ENCODE measurements at regions not wholly inside any gene's neighbourhood (a gene's known extent, or its start where the extent isn't known, plus 50 kb on each side); places are given as distances from the start of the nearest gene placed in this dataset.
"Not testable (repeated sequence)": the region's sequence is repeated elsewhere in the genome, so short reads cannot be mapped to it uniquely, and the experiment has no call there.

DNA sequence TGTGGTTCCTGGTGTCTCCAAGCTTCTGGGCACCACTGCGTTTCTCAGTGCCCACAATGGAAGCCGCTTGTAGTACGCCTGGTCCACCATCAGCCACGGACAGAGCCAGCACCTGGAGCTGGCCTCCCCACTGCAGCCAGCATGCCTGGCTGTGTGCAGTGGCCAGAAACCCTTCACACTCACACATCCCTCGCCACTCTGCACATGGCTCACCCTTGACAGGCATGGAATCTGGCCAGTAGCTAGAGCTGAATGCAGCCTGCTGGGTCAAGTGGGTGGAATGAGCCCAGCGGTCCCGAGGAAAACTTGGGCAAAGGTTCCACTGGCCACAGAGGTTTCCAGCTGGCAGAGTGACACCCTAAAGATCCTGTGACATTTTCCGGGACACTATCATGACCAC lies 146.0 kb upstream of the ADO start:
- DNase-seq (ENCODE audit: low read depth): no peak

DNA sequence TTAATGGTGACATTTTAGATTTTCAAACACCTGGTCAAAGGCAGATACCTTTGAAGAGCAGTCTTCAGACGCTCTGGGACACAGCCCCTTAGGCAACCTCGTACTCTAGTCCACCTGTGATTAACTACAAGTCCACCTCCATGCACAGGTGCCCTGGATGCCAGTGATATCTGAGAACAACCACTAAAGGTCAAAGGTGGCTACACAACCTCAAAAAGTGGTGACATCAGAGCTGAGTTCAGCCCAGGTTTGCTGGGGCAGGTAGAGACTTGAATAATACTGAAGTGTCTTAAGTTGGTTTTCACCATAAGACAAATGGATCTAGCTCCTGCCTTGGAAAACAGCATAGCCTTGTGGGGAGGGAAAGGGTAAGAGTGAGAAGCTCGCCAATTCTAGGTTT lies 143.4 kb upstream of the ADO start:
- no peak for DNase-seq (ENCODE audit: low read depth)

GRCh38 chr10:62662486-62662885 lies 142.0 kb upstream of the ADO start:
- no peak for DNase-seq (ENCODE audit: low read depth)

DNA sequence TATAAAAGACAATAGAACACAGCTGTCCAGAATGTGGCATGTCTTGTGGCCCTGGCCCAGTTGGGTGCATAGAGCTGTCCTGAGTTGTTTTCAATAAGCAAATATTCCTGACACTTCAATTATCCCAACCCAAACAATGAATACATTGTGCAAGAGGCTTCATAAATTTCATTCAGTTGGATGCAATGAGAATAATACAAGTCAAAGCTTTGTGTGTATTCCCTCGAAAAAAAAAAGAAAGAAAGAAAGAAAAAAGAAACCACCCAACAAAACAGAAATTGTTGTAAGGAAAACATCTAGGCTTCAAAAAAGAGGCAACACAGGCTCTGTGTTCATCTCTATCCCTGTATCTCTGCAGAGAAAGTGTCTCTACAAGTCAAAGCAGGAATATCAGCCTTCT lies 138.7 kb upstream of the ADO start:
- DNase-seq (ENCODE audit: low read depth): no peak

DNA sequence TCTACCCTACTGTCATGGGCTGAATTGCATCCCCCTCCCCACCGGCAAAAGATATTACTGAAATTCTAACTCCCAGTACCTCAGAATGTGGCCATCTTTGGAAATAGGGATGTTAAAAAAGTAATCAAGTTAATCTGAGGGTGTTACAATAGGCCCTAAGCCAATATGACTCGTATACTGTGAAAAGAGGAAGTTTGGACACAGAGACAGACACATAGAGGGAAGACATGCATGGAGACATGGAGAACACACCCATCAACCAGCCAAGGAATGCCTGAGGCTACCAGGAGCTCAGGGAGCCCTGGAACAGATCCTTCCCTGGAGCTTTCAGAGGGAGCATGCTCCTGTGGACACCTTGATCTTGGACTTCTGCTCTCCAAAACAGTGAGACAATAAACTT lies 138.2 kb upstream of the ADO start:
- no peak for DNase-seq (ENCODE audit: low read depth)

GRCh38 chr10:62669341-62669740 lies 135.2 kb upstream of the ADO start:
- DNase-seq (ENCODE audit: low read depth): no peak

- DNase-seq (ENCODE audit: low read depth): no peak
Measured at GRCh38 chr10:62671104-62671503, 133.4 kb upstream of the ADO start.

DNA sequence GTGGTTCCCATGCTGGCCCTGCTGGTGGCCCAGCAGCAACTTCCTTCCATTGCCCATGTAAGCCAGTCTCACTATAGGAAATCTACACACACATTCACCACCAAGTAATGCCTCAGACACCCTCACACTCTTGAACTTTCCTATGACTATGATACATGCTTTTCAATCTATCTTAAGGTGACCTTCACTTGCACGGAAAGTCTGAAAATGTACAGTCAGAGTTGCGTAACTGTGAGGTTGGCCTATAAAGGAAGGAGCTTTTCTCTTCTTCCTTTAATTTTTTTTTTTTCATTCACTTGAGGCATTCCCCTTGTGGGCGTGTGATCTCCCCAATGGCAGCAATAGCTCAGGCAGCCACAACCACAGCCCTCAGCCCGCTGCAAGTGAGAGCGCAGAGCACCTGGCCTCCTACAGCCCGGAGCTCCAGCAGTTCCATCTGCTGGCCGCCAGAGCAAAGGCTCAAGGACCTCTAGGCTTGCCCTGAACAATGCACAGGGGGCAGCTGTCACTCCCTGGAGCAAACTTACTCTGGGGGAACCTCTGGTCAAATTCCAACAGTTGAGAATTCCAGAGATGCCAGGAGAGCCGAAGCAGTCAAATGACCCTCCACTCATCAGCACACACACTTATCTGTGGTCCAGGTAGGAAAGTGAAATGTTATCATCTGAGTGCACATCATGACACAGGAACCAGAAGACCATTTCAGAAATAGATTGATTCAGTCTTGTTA lies 123.1 kb upstream of the ADO start:
- DNase-seq (ENCODE audit: low read depth): no peak

DNA sequence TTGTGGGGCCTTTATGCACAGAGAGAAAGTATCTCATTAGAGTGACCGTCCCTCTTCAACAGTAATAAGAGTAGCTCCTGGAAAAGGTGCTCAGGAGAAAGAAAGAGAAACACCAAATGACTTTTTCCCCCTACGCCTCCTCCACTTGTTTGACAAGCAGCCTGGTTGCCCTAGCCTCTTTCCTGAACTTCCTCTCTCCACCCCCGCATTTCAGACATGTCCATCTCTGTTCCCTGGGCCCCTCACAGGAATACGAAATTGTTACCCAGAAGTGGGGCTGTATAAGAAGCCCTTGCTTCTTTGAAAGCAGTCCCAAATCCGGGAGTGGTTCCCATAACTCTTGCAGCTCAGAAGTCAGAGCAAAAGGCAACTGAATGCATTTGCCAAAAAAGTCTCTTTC lies 119.6 kb upstream of the ADO start:
- no peak for DNase-seq (ENCODE audit: low read depth)

GRCh38 chr10:62687230-62687748 lies 117.2 kb upstream of the ADO start:
- DNase-seq (ENCODE audit: low read depth): peak; percentile 2

DNA sequence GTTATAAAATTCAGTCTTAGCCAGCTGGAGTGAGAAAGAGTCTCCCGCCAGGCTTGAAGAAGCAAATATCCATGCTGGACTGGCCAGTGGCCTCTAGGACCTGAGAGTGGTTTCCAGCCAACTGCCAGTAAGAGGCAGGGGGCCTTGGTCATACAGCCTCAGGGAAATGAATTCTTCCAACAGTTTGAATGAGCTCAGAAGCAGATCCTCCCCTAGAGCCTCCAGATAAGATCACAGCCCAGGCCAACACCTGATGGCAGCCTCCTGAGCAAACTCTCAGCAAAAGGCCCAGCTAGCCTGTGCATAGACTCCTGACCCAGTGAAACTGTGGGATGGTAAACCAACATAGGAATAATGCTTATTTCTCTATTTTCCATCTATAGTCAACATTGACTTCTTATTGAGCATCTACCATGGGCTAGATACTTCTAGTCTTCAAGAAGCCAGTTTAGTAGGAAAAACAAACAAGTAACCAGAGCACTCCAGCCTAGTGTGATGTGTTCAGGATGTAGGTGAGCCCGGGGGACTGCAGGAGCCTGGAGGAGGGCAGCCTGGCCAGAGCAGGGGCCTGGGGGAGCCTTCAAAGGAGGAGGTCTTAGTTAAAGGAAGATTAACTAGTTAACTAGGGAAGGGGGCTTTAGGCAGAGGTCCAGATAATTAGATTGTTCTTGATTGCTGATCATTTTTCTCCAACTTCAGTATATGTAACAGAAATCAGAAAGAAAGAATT lies 115.4 kb upstream of the ADO start:
- no peak for DNase-seq (ENCODE audit: low read depth)

GRCh38 chr10:62689712-62690111 lies 114.8 kb upstream of the ADO start:
- DNase-seq (ENCODE audit: low read depth): no peak

GRCh38 chr10:62690703-62691102 lies 113.8 kb upstream of the ADO start:
- no peak for DNase-seq (ENCODE audit: low read depth)

- no peak for DNase-seq (ENCODE audit: low read depth)
Measured at GRCh38 chr10:62691336-62691735, 113.2 kb upstream of the ADO start.

DNA sequence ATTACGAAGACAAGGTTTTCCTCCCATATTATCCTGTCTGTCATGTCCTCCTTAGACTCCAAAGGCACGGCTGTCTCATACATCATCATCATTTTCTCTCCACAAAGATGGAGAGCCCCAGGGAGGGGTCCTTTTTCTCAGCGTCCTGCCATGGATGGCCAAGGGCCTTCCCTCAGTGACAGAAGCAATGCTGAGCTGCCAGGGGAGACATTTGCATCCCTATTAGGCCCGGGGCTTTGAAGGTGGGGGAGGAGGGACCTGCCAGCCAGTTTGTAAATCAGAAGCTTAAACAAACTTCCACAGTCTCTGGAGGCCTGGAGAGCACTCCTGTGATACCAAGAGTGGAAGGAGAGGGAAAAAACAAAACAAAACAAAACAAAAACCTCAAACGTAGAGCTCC lies 112.4 kb upstream of the ADO start:
- no peak for DNase-seq (ENCODE audit: low read depth)

DNA sequence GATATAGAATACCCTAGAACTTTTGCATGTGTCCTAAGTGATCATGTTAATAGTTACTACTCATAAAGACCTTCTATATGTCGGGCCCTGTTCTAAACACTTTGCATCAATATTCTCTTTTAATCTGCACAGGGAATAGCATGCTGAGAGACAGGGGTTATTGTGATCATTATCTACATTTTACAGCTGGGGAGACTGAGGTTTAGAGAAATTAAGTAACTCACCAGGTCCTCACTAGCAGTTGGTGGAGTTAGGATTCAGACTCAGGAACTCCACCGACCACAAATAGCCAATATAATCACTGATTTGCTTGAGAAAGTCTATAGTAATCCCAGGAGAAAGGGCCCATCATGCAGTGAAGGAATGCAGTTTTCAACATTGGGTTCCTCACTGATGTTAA lies 111.2 kb upstream of the ADO start:
- no peak for DNase-seq (ENCODE audit: low read depth)

- DNase-seq (ENCODE audit: low read depth): no peak
Measured at GRCh38 chr10:62694537-62695126, 109.9 kb upstream of the ADO start.

- no peak for DNase-seq (ENCODE audit: low read depth)
Measured at GRCh38 chr10:62696798-62697197, 107.7 kb upstream of the ADO start.

DNA sequence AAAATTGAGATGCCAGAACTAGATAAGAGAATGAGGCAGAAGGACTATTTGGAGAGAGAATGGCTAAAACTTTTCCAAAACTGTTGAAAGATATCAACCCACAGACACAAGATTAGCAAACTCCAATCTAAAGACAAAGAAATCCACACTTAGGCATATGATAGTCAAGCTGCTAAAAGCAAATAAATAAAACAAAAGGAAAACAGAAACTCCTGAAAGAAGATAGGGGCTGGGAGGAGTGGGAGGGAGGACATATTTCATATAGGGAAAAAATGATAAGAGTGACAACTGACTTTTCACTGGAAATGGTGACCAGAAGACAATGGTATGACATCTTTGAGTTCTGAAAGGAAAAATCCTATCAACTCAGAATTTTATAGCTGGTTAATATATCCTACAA lies 105.4 kb upstream of the ADO start:
- no peak for DNase-seq (ENCODE audit: low read depth)

- not testable (repeated sequence) for DNase-seq (ENCODE audit: low read depth)
Measured at GRCh38 chr10:62704121-62704520, 100.4 kb upstream of the ADO start.

DNA sequence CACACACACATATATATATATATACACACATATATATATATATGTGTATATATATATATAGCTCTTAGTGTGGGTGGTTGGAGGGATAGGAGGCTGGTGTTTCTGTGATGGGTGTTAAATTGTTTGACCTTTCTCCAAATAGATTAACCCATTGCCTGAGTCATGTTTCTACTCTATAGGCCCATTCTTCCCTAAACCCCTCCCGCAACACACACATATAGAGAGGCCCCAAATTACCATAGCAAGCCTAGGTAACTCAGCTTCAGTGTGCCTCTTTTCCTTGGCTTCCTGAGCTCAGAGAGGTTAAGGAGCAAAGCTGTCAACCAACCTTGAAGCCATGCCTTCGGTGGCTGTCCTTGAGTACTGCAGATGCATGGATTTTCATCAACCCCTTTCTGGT lies 98.7 kb upstream of the ADO start:
- no peak for DNase-seq (ENCODE audit: low read depth)

DNA sequence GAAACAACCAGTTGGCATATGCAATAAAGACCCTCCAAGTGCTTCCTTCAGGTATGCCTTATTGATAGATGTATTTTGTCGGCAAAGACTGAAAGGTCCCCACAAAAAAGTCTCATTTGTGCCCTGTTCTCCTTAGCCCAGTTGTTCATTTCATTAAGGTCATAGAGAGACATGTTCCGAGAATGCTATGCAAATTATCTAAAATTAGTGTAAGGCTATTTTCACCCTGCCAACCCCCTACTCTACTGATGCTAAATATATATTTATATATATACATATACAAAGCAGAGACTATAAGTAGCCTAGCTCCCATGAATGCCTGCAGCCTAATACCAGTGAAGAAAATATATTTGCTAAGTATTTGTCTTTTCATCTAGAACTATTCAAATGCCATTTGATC lies 96.7 kb upstream of the ADO start:
- no peak for DNase-seq (ENCODE audit: low read depth)

DNA sequence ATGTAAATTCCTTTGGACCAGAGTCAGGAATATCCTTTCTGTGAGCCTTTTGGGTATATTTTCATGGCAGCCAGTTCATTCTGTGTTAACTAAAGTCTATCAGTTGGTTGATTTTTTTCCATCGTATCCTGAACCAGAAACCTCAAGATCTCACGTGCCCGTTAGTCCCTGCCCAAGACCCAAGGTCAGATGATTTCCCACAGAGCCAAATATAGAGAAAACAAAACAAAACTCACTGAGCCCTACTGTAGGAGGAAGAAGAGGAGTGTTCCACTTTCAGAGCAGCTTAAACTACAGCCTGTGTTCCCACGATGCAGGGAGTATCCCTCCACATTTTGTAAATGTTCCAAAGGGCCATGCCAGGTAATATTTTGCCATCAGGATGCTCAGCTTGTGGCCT lies 96.0 kb upstream of the ADO start:
- no peak for DNase-seq (ENCODE audit: low read depth)
